ENCODE measurements at regions not wholly inside any gene's neighbourhood (a gene's known extent, or its start where the extent isn't known, plus 50 kb on each side); places are given as distances from the start of the nearest gene placed in this dataset.

DNA sequence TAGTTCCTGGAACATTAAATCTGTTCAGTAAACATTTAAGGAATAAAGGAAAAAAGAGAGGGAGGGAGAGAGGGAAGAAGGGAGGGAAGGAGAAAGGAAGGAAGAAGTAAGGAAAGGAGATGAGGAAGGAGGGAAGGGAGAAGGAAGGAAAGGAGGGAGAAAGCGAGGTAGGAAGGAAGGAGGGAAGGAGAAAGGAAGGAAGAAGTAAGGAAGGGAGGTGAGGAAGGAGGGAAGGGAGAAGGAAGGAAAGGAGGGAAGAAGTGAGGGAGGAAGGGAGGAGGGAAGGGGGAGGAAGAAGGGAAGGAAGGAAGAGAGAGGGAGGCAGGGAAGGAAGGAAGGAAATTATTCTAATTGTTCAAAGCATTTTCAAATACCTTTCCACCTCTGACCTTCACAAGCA is 77.2 kb upstream of the JUN start:
- H4K20me1 ChIP-seq (ENCODE audit: insufficient read depth, low read length) = no peaks in the 10 kb centered on the region
- no peak overlapping the region for H3K4me3 Mint-ChIP-seq (ENCODE audit: unreplicated experiment)

DNA sequence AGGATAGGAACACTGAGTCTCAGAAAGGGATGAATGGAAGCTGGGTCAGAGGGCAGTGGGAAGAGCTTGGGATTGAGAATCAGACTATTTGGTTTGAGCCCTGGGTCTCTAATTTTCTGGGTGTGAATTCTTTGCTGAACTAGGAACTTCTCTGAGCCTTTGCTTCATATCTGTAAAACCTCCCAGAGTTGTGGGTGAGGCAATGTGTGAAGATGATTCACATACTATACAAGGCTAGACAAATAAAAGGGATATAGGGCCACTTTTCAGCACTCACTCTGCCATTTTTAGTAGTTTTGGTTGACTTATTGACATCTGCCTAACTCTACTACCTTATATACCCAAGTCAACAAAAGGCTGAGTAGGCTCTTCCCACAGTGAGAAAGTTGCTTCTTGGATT is 77.7 kb upstream of the JUN start:
- DNase-seq (ENCODE audit: low read depth) = no peak
- H3K79me2 ChIP-seq (ENCODE audit: insufficient read depth, low read length) = no peaks in the 10 kb centered on the region
- no peaks in the 10 kb centered on the region for H4K20me1 ChIP-seq (ENCODE audit: insufficient read depth, low read length)
- no peak for TF ChIP-seq EZH2 (IDR thresholded peaks at IDR 0.05; ENCODE audit: insufficient read depth, low read length)
- TF ChIP-seq, protein P1, sequence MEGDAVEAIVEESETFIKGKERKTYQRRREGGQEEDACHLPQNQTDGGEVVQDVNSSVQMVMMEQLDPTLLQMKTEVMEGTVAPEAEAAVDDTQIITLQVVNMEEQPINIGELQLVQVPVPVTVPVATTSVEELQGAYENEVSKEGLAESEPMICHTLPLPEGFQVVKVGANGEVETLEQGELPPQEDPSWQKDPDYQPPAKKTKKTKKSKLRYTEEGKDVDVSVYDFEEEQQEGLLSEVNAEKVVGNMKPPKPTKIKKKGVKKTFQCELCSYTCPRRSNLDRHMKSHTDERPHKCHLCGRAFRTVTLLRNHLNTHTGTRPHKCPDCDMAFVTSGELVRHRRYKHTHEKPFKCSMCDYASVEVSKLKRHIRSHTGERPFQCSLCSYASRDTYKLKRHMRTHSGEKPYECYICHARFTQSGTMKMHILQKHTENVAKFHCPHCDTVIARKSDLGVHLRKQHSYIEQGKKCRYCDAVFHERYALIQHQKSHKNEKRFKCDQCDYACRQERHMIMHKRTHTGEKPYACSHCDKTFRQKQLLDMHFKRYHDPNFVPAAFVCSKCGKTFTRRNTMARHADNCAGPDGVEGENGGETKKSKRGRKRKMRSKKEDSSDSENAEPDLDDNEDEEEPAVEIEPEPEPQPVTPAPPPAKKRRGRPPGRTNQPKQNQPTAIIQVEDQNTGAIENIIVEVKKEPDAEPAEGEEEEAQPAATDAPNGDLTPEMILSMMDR (IDR thresholded peaks at IDR 0.05; ENCODE audit: insufficient read depth, low read depth, low read length) = no peak
- H3K4me2 ChIP-seq (ENCODE audit: low read length) = no peak overlapping the region
- H2AFZ ChIP-seq (ENCODE audit: low read depth, low read length) = no peak overlapping the region
- Mint-ChIP-seq H3K27me3 (ENCODE audit: low read depth, unreplicated experiment) (peaks cover 2% of the 10 kb centered on the region), H3K27ac (ENCODE audit: unreplicated experiment) (no peak overlapping the region), H3K36me3 (ENCODE audit: low read depth, unreplicated experiment) (no peaks in the 10 kb centered on the region), H3K4me3 (ENCODE audit: unreplicated experiment) (no peak overlapping the region), H3K9me3 (ENCODE audit: unreplicated experiment) (peaks cover 2% of the 10 kb centered on the region), H3K4me1 (ENCODE audit: low read depth, unreplicated experiment) (peaks cover 14% of the 10 kb centered on the region)
- H3K36me3 ChIP-seq (ENCODE audit: insufficient read depth, low read length) = no peaks in the 10 kb centered on the region
- peak; percentile 20 for FAIRE-seq
- no peak overlapping the region for H3K27ac ChIP-seq (ENCODE audit: low read depth, low read length)
- H3K27me3 ChIP-seq (ENCODE audit: insufficient read depth, low read length) = no peaks in the 10 kb centered on the region
- H3K4me1 ChIP-seq (ENCODE audit: insufficient read depth, low read length) = no peaks in the 10 kb centered on the region
- H3K9ac ChIP-seq (ENCODE audit: low read length) = no peak overlapping the region
- H3K4me3 ChIP-seq (ENCODE audit: insufficient read depth, low read depth, low read length) = no peak overlapping the region
- H3K9me3 ChIP-seq (ENCODE audit: insufficient read depth, low read depth, low read length) = no peaks in the 10 kb centered on the region

More for the DNA sequence above, 77.2 kb upstream of the JUN start:
- H3K27me3 ChIP-seq (ENCODE audit: insufficient read depth, low read length) = no peaks in the 10 kb centered on the region
- Mint-ChIP-seq H3K9me3 (ENCODE audit: unreplicated experiment) (peaks cover 2% of the 10 kb centered on the region), H3K27me3 (ENCODE audit: low read depth, unreplicated experiment) (peaks cover 2% of the 10 kb centered on the region), H3K4me1 (ENCODE audit: low read depth, unreplicated experiment) (peaks cover 14% of the 10 kb centered on the region), H3K36me3 (ENCODE audit: low read depth, unreplicated experiment) (no peaks in the 10 kb centered on the region), H3K27ac (ENCODE audit: unreplicated experiment) (no peak overlapping the region)
- no peaks in the 10 kb centered on the region for H3K36me3 ChIP-seq (ENCODE audit: insufficient read depth, low read length)
- H3K4me2 ChIP-seq (ENCODE audit: low read length) = no peak overlapping the region
- H3K4me1 ChIP-seq (ENCODE audit: insufficient read depth, low read length) = no peaks in the 10 kb centered on the region
- no peaks in the 10 kb centered on the region for H3K9me3 ChIP-seq (ENCODE audit: insufficient read depth, low read depth, low read length)
- no peak overlapping the region for H3K4me3 ChIP-seq (ENCODE audit: insufficient read depth, low read depth, low read length)
- no peak overlapping the region for H3K9ac ChIP-seq (ENCODE audit: low read length)
- no peak for FAIRE-seq
- TF ChIP-seq EZH2 (IDR thresholded peaks at IDR 0.05; ENCODE audit: insufficient read depth, low read length) = no peak
- TF ChIP-seq, protein P1 (IDR thresholded peaks at IDR 0.05; ENCODE audit: insufficient read depth, low read depth, low read length) = no peak
- no peak overlapping the region for H3K27ac ChIP-seq (ENCODE audit: low read depth, low read length)
- DNase-seq (ENCODE audit: low read depth) = no peak
- no peaks in the 10 kb centered on the region for H3K79me2 ChIP-seq (ENCODE audit: insufficient read depth, low read length)
- no peak overlapping the region for H2AFZ ChIP-seq (ENCODE audit: low read depth, low read length)

DNA sequence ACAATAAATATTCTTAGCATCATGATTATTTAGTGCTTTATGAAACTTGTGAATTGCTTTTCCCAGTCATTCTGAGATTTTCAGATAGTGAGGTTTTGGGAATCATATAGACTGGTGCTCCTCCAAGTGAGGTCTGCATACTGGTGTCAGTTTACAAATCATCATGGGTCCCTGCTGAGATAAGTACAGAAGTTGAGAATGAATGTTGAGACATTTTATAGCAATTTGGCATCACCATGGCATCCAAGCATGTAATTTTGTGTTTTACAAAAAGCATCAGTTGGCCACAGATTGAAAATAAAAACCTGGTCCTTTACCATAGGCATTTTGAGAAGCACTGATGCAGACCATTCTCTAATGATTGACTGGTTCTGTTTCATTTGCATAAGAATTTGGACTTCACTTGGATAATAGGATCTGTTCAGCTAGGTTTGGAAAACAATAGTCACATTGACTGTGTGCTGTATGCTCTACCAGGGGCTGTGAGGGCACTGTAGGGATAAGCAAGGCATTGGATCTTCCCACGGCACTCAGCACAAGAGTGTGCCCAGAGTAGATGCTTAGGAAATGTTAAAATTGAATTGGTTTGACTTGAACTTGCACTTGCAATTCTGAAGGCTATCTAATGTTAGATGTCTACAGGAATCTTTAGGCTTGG is 79.0 kb upstream of the JUN start:
- no peaks in the 10 kb centered on the region for H4K20me1 ChIP-seq (ENCODE audit: insufficient read depth, low read length)
- Mint-ChIP-seq H3K4me3 (ENCODE audit: unreplicated experiment) (no peak overlapping the region), H3K9me3 (ENCODE audit: unreplicated experiment) (peaks cover 2% of the 10 kb centered on the region), H3K4me1 (ENCODE audit: low read depth, unreplicated experiment) (peaks cover 13% of the 10 kb centered on the region), H3K27me3 (ENCODE audit: low read depth, unreplicated experiment) (peaks cover 2% of the 10 kb centered on the region), H3K36me3 (ENCODE audit: low read depth, unreplicated experiment) (no peaks in the 10 kb centered on the region), H3K27ac (ENCODE audit: unreplicated experiment) (no peak overlapping the region)
- no peaks in the 10 kb centered on the region for H3K27me3 ChIP-seq (ENCODE audit: insufficient read depth, low read length)
- TF ChIP-seq EZH2 (IDR thresholded peaks at IDR 0.05; ENCODE audit: insufficient read depth, low read length) = no peak
- TF ChIP-seq, protein P1 (IDR thresholded peaks at IDR 0.05; ENCODE audit: insufficient read depth, low read depth, low read length) = no peak
- H3K9me3 ChIP-seq (ENCODE audit: insufficient read depth, low read depth, low read length) = no peaks in the 10 kb centered on the region
- H3K4me3 ChIP-seq (ENCODE audit: insufficient read depth, low read depth, low read length) = no peak overlapping the region
- DNase-seq (ENCODE audit: low read depth) (no peak), FAIRE-seq (no peak)
- no peak overlapping the region for H3K9ac ChIP-seq (ENCODE audit: low read length)
- H3K79me2 ChIP-seq (ENCODE audit: insufficient read depth, low read length) = no peaks in the 10 kb centered on the region
- no peak overlapping the region for H3K4me2 ChIP-seq (ENCODE audit: low read length)
- no peak overlapping the region for H2AFZ ChIP-seq (ENCODE audit: low read depth, low read length)
- H3K27ac ChIP-seq (ENCODE audit: low read depth, low read length) = no peak overlapping the region
- no peaks in the 10 kb centered on the region for H3K4me1 ChIP-seq (ENCODE audit: insufficient read depth, low read length)
- no peaks in the 10 kb centered on the region for H3K36me3 ChIP-seq (ENCODE audit: insufficient read depth, low read length)

Measured in astrocyte (in vitro differentiated cells and primary cell).